ENCODE measurements at regions not wholly inside any gene's neighbourhood (a gene's known extent, or its start where the extent isn't known, plus 50 kb on each side); places are given as distances from the start of the nearest gene placed in this dataset.

- WGBS (ENCODE audit: low lambda C conversion rate): 14% methylated on average over 6 of the region's 6 CpGs
- DNase-seq (ENCODE audit: low spot score) (no peak), ATAC-seq (no peak), FAIRE-seq (no peak)
- TF ChIP-seq TOE1 (CRISPR knock-in tag; IDR thresholded peaks at IDR 0.05) (no peak), ZNF605 (CRISPR knock-in tag; IDR thresholded peaks at IDR 0.05) (no peak), ZNF407 (CRISPR knock-in tag; IDR thresholded peaks at IDR 0.05; ENCODE audit: not compliant biosample characterization) (no peak), ZBTB38 (CRISPR knock-in tag; IDR thresholded peaks at IDR 0.05) (no peak), MTF1 (CRISPR knock-in tag; IDR thresholded peaks at IDR 0.05) (no peak), SMC3 (IDR thresholded peaks at IDR 0.05; ENCODE audit: low read length) (no peak), REXO4 (CRISPR knock-in tag; IDR thresholded peaks at IDR 0.05; ENCODE audit: borderline replicate concordance) (no peak)
- TF ChIP-seq, protein P1, sequence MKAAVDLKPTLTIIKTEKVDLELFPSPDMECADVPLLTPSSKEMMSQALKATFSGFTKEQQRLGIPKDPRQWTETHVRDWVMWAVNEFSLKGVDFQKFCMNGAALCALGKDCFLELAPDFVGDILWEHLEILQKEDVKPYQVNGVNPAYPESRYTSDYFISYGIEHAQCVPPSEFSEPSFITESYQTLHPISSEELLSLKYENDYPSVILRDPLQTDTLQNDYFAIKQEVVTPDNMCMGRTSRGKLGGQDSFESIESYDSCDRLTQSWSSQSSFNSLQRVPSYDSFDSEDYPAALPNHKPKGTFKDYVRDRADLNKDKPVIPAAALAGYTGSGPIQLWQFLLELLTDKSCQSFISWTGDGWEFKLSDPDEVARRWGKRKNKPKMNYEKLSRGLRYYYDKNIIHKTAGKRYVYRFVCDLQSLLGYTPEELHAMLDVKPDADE (CRISPR knock-in tag; IDR thresholded peaks at IDR 0.05): no peak
- Histone ChIP-seq H3K4me3 (replicated peaks in 1 of 3; ENCODE audit: insufficient read depth in 1 of 3, low read depth in 2 of 3, low read length in 3 of 3) (no peak overlapping the region), H3K36me3 (replicated peaks in 1 of 2; ENCODE audit: control insufficient read depth in 1 of 2, insufficient read depth in 2 of 2, low read length in 2 of 2) (no peaks in the 10 kb centered on the region), H3K4me2 (ENCODE audit: low read depth, low read length) (no peak overlapping the region), H3K9ac (ENCODE audit: insufficient read depth, low read depth, low read length) (no peak overlapping the region), H3K27me3 (ENCODE audit: control insufficient read depth in 1 of 2, insufficient read depth in 2 of 2, low read length in 2 of 2) (no peaks in the 10 kb centered on the region), H3K79me2 (ENCODE audit: insufficient read depth, low read length) (no peaks in the 10 kb centered on the region), H3K9me3 (ENCODE audit: low read length) (peaks cover 96% of the 10 kb centered on the region), H3K4me1 (ENCODE audit: insufficient read depth, low read length) (no peaks in the 10 kb centered on the region), H2AFZ (ENCODE audit: low read length) (no peak overlapping the region), H3K27ac (ENCODE audit: extremely low read length, insufficient read depth, low read length) (no peak overlapping the region), H4K20me1 (ENCODE audit: insufficient read depth, low read length) (no peaks in the 10 kb centered on the region)
- in situ Hi-C loops (cut with HindIII; ENCODE audit: extremely low pct_ligation_motif_present, low pct_unique_long_range_greater_than_20kb) (no loop called here), intact Hi-C loops (cut with micrococcal nuclease; ENCODE audit: unreplicated experiment) (no loop called here)
- ChIA-PET CTCF (ENCODE audit: low intra/inter-chr PET ratio, low total read pairs) (no interaction called here), POLR2A (no interaction called here)
- BruUV-seq (replicated peaks): no TSS peak
Observed at GRCh38 chr6:165092881-165093595, 216.4 kb downstream of the C6orf118 start.

Measured in HepG2 (cell line).